Esophagus muscularis mucosa (tissue), 4 donors: ENCODE measurements at regions not wholly inside any gene's neighbourhood (a gene's known extent, or its start where the extent isn't known, plus 50 kb on each side); places are given as distances from the start of the nearest gene placed in this dataset.

Experiments used
- DNase-seq: peaks from one replicate; pipeline ENCODE4 v3.0.0-alpha.2; 2017; ENCODE audit errors: extremely low spot score
- H3K27ac ChIP-seq, 4 donors: fragments of 200-600 bp; sonication (generic); replicated peaks in 1 of 4; 1 replicate in 3 of 4; 2 replicates in 1 of 4; pipeline ENCODE4 v1.5.1; 2016 to 2019; ENCODE audit warnings: mild to moderate bottlenecking in 1 of 4
- H3K27me3 ChIP-seq, 4 donors: fragments of 200-600 bp; sonication (generic); one replicate each; pipeline versions ENCODE4 v1.5.1 to v1.6.0; 2016 to 2019
- H3K36me3 ChIP-seq, 4 donors: fragments of 200-600 bp; sonication (generic); one replicate each; pipeline ENCODE4 v1.5.1; 2016 to 2019
- H3K4me1 ChIP-seq, 4 donors: fragments of 200-600 bp; sonication (generic); one replicate each; pipeline ENCODE4 v1.5.1; 2016 to 2019
- H3K4me3 ChIP-seq, 4 donors: fragments of 200-600 bp; sonication (generic); 1 replicate in 2 of 4; 2 replicates in 2 of 4; pipeline ENCODE4 v1.5.1; 2016 to 2019; ENCODE audit warnings: mild to moderate bottlenecking in 4 of 4, moderate library complexity in 1 of 4
- H3K9me3 ChIP-seq, 4 donors: fragments of 200-600 bp; sonication (generic); 1 replicate in 3 of 4; 2 replicates in 1 of 4; pipeline ENCODE4 v1.5.1; 2016 to 2019
- EP300 ChIP-seq: sonication (generic); formaldehyde crosslinking; IDR thresholded peaks from one replicate; pipeline ENCODE4 v1.6.1; 2017; ENCODE audit warnings: antibody characterized with exemption
- POLR2A ChIP-seq: fragments of 450-650 bp; IDR thresholded peaks from one replicate; pipeline ENCODE4 v1.6.1; 2017; ENCODE audit warnings: antibody characterized with exemption, moderate library complexity, mild to moderate bottlenecking, low read depth
- POLR2AphosphoS5 ChIP-seq, 2 donors: sonication (generic); formaldehyde crosslinking; IDR thresholded peaks; one replicate each; pipeline ENCODE4 v1.6.1; 2017; ENCODE audit warnings: antibody characterized with exemption in 2 of 2
- WGBS: methylation state at CpG from one replicate; pipeline ENCODE4 v1.1.5; 2018; 5-methylcytosine and 5-hydroxymethylcytosine counted together
- intact Hi-C: fragments of 100-400 bp; cut with DNase I; formaldehyde crosslinking; loops from one replicate; pipeline ENCODE4 v1.15.1; 2023
- TF ChIP-seq, protein P1 (sequence below), 3 experiments: fragments of 200-600 bp in 2 of 3; fragments of 450-650 bp in 1 of 3; sonication (generic) in 2 of 3; IDR thresholded peaks; one replicate each; pipeline ENCODE4 v1.5.1; 2017 to 2019; ENCODE audit warnings: antibody characterized with exemption in 3 of 3, mild to moderate bottlenecking in 2 of 3, moderate library complexity in 1 of 3

DNA sequence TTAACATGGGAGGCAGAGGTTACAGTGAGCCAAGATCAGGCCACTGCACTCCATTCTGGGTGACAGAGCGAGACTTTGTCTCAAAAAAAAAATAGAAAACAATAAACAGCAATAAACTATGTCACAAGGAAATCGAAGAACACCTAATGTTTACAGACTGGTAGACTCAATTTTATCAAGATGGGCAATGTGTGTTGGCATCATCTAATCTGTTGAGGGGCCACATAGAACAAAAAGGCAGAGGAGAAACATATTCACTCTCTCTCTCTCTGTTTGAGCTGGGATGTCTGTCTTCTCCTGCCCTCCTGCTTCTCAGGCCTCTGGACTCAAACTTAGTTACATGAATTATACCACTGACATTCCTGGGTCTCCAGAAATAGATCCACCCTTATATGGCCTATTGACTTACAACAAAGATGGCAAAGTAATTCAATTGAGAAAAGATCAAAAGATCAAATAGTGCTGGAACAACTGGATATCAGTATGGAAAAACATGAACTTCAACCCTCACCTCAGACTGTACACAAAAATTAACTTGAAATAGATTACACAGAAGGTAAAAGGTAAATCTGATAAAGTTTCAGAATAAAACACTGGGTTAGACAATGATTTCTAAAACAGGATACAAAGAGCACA, 703.8 kb upstream of the CRIM1 start:
- no peaks in the 10 kb centered on the region for H3K36me3 ChIP-seq
- H3K4me3 ChIP-seq: no peak overlapping the region
- no peaks in the 10 kb centered on the region for H3K4me1 ChIP-seq
- no peaks in the 10 kb centered on the region for H3K27me3 ChIP-seq
- no peak overlapping the region for H3K27ac ChIP-seq
- no peak for DNase-seq
- intact Hi-C loops: no loop called here
- no peak for TF ChIP-seq EP300
- no peak for TF ChIP-seq POLR2A
- TF ChIP-seq POLR2AphosphoS5 (IDR thresholded peaks at IDR 0.05): no peak
- TF ChIP-seq, protein P1, sequence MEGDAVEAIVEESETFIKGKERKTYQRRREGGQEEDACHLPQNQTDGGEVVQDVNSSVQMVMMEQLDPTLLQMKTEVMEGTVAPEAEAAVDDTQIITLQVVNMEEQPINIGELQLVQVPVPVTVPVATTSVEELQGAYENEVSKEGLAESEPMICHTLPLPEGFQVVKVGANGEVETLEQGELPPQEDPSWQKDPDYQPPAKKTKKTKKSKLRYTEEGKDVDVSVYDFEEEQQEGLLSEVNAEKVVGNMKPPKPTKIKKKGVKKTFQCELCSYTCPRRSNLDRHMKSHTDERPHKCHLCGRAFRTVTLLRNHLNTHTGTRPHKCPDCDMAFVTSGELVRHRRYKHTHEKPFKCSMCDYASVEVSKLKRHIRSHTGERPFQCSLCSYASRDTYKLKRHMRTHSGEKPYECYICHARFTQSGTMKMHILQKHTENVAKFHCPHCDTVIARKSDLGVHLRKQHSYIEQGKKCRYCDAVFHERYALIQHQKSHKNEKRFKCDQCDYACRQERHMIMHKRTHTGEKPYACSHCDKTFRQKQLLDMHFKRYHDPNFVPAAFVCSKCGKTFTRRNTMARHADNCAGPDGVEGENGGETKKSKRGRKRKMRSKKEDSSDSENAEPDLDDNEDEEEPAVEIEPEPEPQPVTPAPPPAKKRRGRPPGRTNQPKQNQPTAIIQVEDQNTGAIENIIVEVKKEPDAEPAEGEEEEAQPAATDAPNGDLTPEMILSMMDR (IDR thresholded peaks at IDR 0.05): no peak
- no peaks in the 10 kb centered on the region for H3K9me3 ChIP-seq
- 75% methylated on average over 2 of the region's 2 CpGs for WGBS

DNA sequence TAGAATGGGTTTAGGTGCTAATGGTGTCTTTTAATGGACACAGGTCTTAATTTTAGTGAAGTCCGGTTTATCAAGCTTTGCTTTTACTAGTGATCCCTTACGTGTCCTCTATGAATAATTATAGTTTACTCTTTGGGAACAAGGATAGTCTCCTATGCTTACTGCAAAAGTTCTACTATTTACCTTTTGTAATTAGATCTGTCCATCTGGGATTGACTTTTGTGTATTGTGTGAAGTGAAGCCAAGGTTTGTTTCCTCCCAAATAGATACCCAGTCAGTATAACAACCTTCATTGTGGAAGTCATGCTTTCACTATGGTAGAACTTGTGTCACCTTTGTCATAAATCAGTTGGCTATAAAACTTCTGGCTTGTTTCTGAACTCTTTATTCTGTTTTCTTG, 740.9 kb upstream of the CRIM1 start:
- intact Hi-C loops: no loop called here
- H3K27me3 ChIP-seq: no peaks in the 10 kb centered on the region
- no peak for DNase-seq
- no peaks in the 10 kb centered on the region for H3K4me1 ChIP-seq
- no peak for TF ChIP-seq POLR2AphosphoS5 (IDR thresholded peaks at IDR 0.05)
- TF ChIP-seq, protein P1 (IDR thresholded peaks at IDR 0.05): no peak
- WGBS: 70% methylated on average over 2 of the region's 2 CpGs
- no peaks in the 10 kb centered on the region for H3K36me3 ChIP-seq
- no peak overlapping the region for H3K4me3 ChIP-seq
- no peak overlapping the region for H3K27ac ChIP-seq
- H3K9me3 ChIP-seq: no peaks in the 10 kb centered on the region

DNA sequence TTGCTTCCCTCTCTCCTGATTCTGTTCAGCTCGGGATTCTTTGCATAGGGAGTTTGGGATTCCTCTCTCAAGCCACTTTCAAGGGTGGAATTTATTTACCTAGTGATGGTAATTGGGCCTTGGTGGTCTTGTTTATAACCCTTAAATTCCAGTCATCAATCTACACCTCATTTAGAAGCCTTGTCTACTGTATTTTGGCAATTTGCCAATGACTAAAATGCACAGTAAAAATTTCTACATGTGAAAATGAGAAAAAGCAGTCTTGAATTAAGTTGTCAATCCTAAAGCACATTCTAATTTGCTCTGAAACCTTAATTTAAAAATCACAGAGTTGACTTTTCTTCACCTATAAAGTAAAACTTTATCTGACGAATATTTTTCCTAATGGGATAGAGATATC, 749.2 kb upstream of the CRIM1 start:
- Histone ChIP-seq H3K27ac (no peak overlapping the region), H3K4me3 (no peak overlapping the region), H3K4me1 (no peaks in the 10 kb centered on the region), H3K36me3 (no peaks in the 10 kb centered on the region), H3K27me3 (no peaks in the 10 kb centered on the region), H3K9me3 (no peaks in the 10 kb centered on the region)
- WGBS: 44% methylated on average over 2 of the region's 2 CpGs
- intact Hi-C loops: no loop called here
- no peak for DNase-seq
- TF ChIP-seq POLR2AphosphoS5 (IDR thresholded peaks at IDR 0.05) (no peak), POLR2A (no peak), EP300 (no peak)
- TF ChIP-seq, protein P1 (IDR thresholded peaks at IDR 0.05): no peak

DNA sequence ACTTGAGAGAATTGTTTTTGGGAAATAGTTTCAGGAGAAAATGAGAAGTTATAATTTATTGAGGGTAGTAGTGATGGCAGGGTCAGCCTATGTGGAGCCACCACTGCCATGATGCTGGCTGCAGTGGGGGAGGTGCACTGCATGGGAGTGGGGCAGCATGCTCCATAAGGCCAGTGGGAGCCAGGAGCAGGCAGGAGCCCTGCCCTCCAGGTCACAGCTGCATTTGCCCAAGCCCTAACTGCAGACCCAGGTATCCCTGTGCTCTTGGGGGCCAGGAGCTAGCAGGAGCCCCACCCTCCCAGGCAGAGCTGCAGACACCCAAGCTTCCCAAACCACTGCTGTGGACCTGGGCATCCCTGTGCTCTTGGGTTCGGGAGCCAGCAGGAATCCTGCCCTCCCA, 757.3 kb upstream of the CRIM1 start:
- H3K4me1 ChIP-seq: no peaks in the 10 kb centered on the region
- H3K27ac ChIP-seq: no peak overlapping the region
- H3K9me3 ChIP-seq: no peaks in the 10 kb centered on the region
- no peaks in the 10 kb centered on the region for H3K36me3 ChIP-seq
- H3K4me3 ChIP-seq: no peak overlapping the region
- TF ChIP-seq EP300 (no peak), POLR2AphosphoS5 (IDR thresholded peaks at IDR 0.05) (no peak)
- TF ChIP-seq, protein P1 (IDR thresholded peaks at IDR 0.05): no peak
- intact Hi-C loops: no loop called here
- DNase-seq: no peak
- no CpG with 5 or more reads among the region's 1 CpG for WGBS
- H3K27me3 ChIP-seq: no peaks in the 10 kb centered on the region

DNA sequence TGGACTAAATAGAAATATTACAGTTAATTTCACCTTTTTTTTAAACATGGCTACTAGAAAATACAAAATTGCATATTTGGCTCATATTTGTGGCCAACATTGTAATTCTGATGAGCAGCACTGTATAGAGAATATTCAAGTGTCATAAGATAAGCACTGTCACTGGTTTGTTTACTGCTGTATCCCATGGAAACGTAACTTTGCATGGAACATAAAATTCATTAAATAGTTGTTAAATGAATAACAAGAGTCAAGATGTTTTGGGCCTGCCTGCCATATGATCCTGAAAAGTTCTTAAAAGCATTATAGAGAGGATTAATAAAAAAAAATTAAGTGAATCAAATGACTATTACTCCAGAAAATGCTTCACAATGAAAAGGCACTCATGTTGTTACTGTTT, 763.7 kb upstream of the CRIM1 start:
- Histone ChIP-seq H3K4me3 (no peak overlapping the region), H3K27ac (no peak overlapping the region), H3K4me1 (no peaks in the 10 kb centered on the region), H3K36me3 (no peaks in the 10 kb centered on the region), H3K9me3 (no peaks in the 10 kb centered on the region), H3K27me3 (no peaks in the 10 kb centered on the region)
- no peak for DNase-seq
- 59% methylated on average over 1 of the region's 1 CpG for WGBS
- intact Hi-C loops: no loop called here
- TF ChIP-seq EP300: no peak
- no peak for TF ChIP-seq POLR2A
- TF ChIP-seq POLR2AphosphoS5 (IDR thresholded peaks at IDR 0.05): no peak
- TF ChIP-seq, protein P1 (IDR thresholded peaks at IDR 0.05): no peak
